ENCODE measurements at regions not wholly inside any gene's neighbourhood (a gene's known extent, or its start where the extent isn't known, plus 50 kb on each side); places are given as distances from the start of the nearest gene placed in this dataset.

- no peak for TF ChIP-seq EHF (CRISPR knock-in tag; IDR thresholded peaks at IDR 0.05)
- TF ChIP-seq POLR2A (IDR thresholded peaks at IDR 0.05; ENCODE audit: low read length) = no peak
- TF ChIP-seq TFCP2L1 (CRISPR knock-in tag; IDR thresholded peaks at IDR 0.05) = no peak
- no peak for TF ChIP-seq HOXB13 (CRISPR knock-in tag; IDR thresholded peaks at IDR 0.05; ENCODE audit: low read depth)
- no peak for TF ChIP-seq MAZ (IDR thresholded peaks at IDR 0.05; ENCODE audit: borderline replicate concordance, low read depth, low read length)
- TF ChIP-seq ATOH8 (CRISPR knock-in tag; IDR thresholded peaks at IDR 0.05; ENCODE audit: low read depth) = no peak
- no peak for TF ChIP-seq ESRRA (IDR thresholded peaks at IDR 0.05; ENCODE audit: borderline replicate concordance, low read length)
- TF ChIP-seq JUNB (IDR thresholded peaks at IDR 0.05) = no peak
These were observed 229.2 kb upstream of the PKP2 start (continued) for GRCh38 chr12:33125755-33126154.

DNA sequence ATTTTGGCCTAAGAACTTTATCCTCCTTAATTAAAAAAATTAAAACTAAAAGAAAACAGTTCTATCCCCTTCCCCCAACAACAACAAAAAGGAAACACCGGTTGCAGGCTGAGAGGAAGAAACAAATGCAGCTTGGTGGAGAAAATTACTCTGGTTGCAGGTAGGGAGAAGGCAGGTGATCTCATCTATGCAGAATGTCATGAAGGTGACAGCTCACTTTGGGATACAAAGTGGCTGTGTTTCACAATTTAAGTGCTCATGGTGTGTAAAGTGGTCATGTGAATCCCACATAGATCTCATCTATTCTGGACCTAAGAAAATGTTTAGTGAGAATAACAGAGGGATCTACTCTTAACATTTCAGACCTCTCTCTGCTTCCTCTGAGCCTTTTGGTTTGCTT is 219.7 kb upstream of the PKP2 start:
- 2% methylated on average over 1 of the region's 1 CpG for WGBS (ENCODE audit: missing lambda C conversion rate)
- Histone ChIP-seq H3K4me2 (no peak overlapping the region), H3K4me1 (no peaks in the 10 kb centered on the region), H3K27ac (no peak overlapping the region), H3K9me3 (no peaks in the 10 kb centered on the region), H3K4me3 (no peak overlapping the region)
- DNase-seq (ENCODE audit: low read depth in 1 of 2, low spot score in 1 of 2) (no peak), ATAC-seq (no peak), FAIRE-seq (no peak)
- TF ChIP-seq CHD4 (IDR thresholded peaks at IDR 0.05; ENCODE audit: borderline replicate concordance) (no peak), POLR2A (IDR thresholded peaks at IDR 0.05; ENCODE audit: low read length) (no peak), JUN (IDR thresholded peaks at IDR 0.05) (no peak), RNF2 (IDR thresholded peaks at IDR 0.05; ENCODE audit: borderline replicate concordance, low read depth) (no peak), TFCP2L1 (CRISPR knock-in tag; IDR thresholded peaks at IDR 0.05) (no peak), GATA3 (IDR thresholded peaks at IDR 0.05; ENCODE audit: borderline replicate concordance) (no peak), MAZ (IDR thresholded peaks at IDR 0.05; ENCODE audit: borderline replicate concordance, low read depth, low read length) (no peak), EHMT2 (IDR thresholded peaks at IDR 0.05; ENCODE audit: low read depth) (no peak), FOSL2 (IDR thresholded peaks at IDR 0.05) (no peak), FOSL2 (CRISPR knock-in tag; IDR thresholded peaks at IDR 0.05) (no peak), CEBPB (IDR thresholded peaks at IDR 0.05) (no peak), ZSCAN20 (CRISPR knock-in tag; IDR thresholded peaks at IDR 0.05) (no peak)
- TF ChIP-seq, protein P1, sequence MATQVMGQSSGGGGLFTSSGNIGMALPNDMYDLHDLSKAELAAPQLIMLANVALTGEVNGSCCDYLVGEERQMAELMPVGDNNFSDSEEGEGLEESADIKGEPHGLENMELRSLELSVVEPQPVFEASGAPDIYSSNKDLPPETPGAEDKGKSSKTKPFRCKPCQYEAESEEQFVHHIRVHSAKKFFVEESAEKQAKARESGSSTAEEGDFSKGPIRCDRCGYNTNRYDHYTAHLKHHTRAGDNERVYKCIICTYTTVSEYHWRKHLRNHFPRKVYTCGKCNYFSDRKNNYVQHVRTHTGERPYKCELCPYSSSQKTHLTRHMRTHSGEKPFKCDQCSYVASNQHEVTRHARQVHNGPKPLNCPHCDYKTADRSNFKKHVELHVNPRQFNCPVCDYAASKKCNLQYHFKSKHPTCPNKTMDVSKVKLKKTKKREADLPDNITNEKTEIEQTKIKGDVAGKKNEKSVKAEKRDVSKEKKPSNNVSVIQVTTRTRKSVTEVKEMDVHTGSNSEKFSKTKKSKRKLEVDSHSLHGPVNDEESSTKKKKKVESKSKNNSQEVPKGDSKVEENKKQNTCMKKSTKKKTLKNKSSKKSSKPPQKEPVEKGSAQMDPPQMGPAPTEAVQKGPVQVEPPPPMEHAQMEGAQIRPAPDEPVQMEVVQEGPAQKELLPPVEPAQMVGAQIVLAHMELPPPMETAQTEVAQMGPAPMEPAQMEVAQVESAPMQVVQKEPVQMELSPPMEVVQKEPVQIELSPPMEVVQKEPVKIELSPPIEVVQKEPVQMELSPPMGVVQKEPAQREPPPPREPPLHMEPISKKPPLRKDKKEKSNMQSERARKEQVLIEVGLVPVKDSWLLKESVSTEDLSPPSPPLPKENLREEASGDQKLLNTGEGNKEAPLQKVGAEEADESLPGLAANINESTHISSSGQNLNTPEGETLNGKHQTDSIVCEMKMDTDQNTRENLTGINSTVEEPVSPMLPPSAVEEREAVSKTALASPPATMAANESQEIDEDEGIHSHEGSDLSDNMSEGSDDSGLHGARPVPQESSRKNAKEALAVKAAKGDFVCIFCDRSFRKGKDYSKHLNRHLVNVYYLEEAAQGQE (IDR thresholded peaks at IDR 0.05) = no peak
- ChIA-PET POLR2A (no interaction called here), CTCF (no interaction called here)

DNA sequence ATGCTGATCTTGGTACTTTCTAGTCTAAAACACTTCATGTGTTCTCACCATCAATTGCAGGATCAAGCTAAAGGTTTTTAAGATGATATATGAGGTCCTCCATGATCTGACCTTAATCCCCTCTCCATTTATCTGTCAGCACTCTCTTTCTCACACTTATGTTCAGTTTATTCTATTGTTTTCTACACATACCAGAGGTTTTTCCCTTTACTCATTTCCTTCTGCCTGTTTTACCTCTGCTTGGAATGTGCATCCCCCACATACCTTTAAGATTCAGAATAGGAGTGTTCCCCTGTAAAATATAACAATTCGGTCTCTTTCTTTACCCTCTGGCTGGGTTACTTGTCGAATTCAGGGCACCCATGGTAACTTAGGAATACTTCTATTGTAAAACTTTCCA is 219.1 kb upstream of the PKP2 start:
- FAIRE-seq = no peak
- CTCF ChIA-PET = no interaction called here

More for the DNA sequence above, 219.1 kb upstream of the PKP2 start:
- no peak for DNase-seq (ENCODE audit: low read depth in 1 of 2, low spot score in 1 of 2)
- H3K4me3 ChIP-seq = no peak overlapping the region
- no peak overlapping the region for H3K4me2 ChIP-seq
- no peaks in the 10 kb centered on the region for H3K4me1 ChIP-seq
- POLR2A ChIA-PET = no interaction called here
- no peak overlapping the region for H3K27ac ChIP-seq
- TF ChIP-seq FOSB (CRISPR knock-in tag; IDR thresholded peaks at IDR 0.05) (no peak), HOXA7 (CRISPR knock-in tag; IDR thresholded peaks at IDR 0.05) (no peak), CEBPB (IDR thresholded peaks at IDR 0.05) (no peak), SMC3 (IDR thresholded peaks at IDR 0.05) (no peak), EP300 (IDR thresholded peaks at IDR 0.05) (no peak), CHD2 (IDR thresholded peaks at IDR 0.05; ENCODE audit: low read length, partially characterized antibody) (no peak), NFE2L2 (conservative IDR thresholded peaks at IDR 0.05; ENCODE audit: low read length) (no peak), RNF2 (IDR thresholded peaks at IDR 0.05; ENCODE audit: borderline replicate concordance, low read depth) (no peak), ZFP36 (IDR thresholded peaks at IDR 0.05; ENCODE audit: borderline replicate concordance, partially characterized antibody) (no peak), USF2 (IDR thresholded peaks at IDR 0.05) (no peak), TP53 (CRISPR knock-in tag; IDR thresholded peaks at IDR 0.05) (no peak), KDM5A (IDR thresholded peaks at IDR 0.05) (no peak), RCOR1 (IDR thresholded peaks at IDR 0.05; ENCODE audit: low read depth, low read length) (no peak)
- TF ChIP-seq, protein P2, sequence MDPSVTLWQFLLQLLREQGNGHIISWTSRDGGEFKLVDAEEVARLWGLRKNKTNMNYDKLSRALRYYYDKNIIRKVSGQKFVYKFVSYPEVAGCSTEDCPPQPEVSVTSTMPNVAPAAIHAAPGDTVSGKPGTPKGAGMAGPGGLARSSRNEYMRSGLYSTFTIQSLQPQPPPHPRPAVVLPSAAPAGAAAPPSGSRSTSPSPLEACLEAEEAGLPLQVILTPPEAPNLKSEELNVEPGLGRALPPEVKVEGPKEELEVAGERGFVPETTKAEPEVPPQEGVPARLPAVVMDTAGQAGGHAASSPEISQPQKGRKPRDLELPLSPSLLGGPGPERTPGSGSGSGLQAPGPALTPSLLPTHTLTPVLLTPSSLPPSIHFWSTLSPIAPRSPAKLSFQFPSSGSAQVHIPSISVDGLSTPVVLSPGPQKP (IDR thresholded peaks at IDR 0.05; ENCODE audit: low read depth, low read length) = no peak
- no peak for ATAC-seq
- H3K9me3 ChIP-seq = no peaks in the 10 kb centered on the region
- WGBS (ENCODE audit: missing lambda C conversion rate) = 6% methylated on average over 2 of the region's 2 CpGs
